ENCODE measurements at regions not wholly inside any gene's neighbourhood (a gene's known extent, or its start where the extent isn't known, plus 50 kb on each side); places are given as distances from the start of the nearest gene placed in this dataset.

- TF ChIP-seq CTCF (IDR thresholded peaks at IDR 0.05; ENCODE audit: borderline replicate concordance, extremely low read depth, low read length, poor library complexity, severe bottlenecking) (no peak), EZH2 (IDR thresholded peaks at IDR 0.05; ENCODE audit: borderline replicate concordance, low read depth, low read length, severe bottlenecking) (no peak)
Observed at GRCh38 chr3:181316482-181316881, 326.9 kb upstream of the DNAJC19 start.
